ENCODE measurements at regions not wholly inside any gene's neighbourhood (a gene's known extent, or its start where the extent isn't known, plus 50 kb on each side); places are given as distances from the start of the nearest gene placed in this dataset.

DNA sequence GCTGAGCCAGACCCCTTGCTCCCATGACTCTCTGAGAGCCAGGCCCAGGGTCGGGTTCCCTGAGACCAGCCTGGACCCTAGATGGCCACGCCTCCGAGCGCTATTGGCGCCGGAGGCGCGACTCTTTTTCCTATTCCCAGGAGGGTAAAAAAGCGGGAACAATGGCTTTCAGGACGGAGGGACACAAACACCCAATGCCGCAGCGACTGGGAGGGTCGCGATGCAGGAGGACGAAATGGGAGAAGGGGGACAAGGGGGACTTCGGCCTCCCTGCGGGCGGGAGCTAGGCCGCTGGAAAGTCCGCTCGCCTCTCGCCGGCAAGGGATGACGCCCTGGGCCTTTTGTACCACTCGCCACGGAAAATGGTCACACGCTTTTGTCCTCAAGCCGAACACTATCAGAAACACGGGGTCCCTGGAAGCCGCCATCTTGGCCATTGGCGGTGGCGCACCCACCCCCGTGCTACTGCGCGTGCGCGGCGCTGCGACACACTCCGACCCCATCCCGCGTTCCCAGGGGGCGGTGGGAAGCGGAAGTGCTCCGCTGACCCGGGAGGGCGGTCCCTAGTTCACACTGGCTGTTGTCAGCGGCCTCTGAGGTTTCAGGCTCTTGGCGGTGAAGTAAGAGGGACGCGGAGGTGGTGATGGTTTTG is 98.4 kb downstream of the ZNF674 start (continued):
- TF ChIP-seq, protein P1, sequence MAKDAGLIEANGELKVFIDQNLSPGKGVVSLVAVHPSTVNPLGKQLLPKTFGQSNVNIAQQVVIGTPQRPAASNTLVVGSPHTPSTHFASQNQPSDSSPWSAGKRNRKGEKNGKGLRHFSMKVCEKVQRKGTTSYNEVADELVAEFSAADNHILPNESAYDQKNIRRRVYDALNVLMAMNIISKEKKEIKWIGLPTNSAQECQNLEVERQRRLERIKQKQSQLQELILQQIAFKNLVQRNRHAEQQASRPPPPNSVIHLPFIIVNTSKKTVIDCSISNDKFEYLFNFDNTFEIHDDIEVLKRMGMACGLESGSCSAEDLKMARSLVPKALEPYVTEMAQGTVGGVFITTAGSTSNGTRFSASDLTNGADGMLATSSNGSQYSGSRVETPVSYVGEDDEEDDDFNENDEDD (CRISPR knock-in tag; IDR thresholded peaks at IDR 0.05; ENCODE audit: borderline replicate concordance): peak; percentile 27; the same call in 1 of the 2 replicates
- TF ChIP-seq, protein P2, sequence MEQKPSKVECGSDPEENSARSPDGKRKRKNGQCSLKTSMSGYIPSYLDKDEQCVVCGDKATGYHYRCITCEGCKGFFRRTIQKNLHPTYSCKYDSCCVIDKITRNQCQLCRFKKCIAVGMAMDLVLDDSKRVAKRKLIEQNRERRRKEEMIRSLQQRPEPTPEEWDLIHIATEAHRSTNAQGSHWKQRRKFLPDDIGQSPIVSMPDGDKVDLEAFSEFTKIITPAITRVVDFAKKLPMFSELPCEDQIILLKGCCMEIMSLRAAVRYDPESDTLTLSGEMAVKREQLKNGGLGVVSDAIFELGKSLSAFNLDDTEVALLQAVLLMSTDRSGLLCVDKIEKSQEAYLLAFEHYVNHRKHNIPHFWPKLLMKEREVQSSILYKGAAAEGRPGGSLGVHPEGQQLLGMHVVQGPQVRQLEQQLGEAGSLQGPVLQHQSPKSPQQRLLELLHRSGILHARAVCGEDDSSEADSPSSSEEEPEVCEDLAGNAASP (CRISPR knock-in tag; IDR thresholded peaks at IDR 0.05; ENCODE audit: borderline replicate concordance): no peak
- TF ChIP-seq, protein P3, sequence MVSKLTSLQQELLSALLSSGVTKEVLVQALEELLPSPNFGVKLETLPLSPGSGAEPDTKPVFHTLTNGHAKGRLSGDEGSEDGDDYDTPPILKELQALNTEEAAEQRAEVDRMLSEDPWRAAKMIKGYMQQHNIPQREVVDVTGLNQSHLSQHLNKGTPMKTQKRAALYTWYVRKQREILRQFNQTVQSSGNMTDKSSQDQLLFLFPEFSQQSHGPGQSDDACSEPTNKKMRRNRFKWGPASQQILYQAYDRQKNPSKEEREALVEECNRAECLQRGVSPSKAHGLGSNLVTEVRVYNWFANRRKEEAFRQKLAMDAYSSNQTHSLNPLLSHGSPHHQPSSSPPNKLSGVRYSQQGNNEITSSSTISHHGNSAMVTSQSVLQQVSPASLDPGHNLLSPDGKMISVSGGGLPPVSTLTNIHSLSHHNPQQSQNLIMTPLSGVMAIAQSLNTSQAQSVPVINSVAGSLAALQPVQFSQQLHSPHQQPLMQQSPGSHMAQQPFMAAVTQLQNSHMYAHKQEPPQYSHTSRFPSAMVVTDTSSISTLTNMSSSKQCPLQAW (CRISPR knock-in tag; IDR thresholded peaks at IDR 0.05): peak; percentile 44
- TF ChIP-seq SIN3B (IDR thresholded peaks at IDR 0.05; ENCODE audit: low read length) (no peak), POLR2AphosphoS2 (IDR thresholded peaks at IDR 0.05; ENCODE audit: low read depth, low read length) (no peak), JARID2 (CRISPR knock-in tag; IDR thresholded peaks at IDR 0.05; ENCODE audit: insufficient replicate concordance) (no peak), ZNF746 (CRISPR knock-in tag; IDR thresholded peaks at IDR 0.05) (0 out of 2 replicates have a peak, but pooled peaks have one; percentile 35), ZSCAN20 (CRISPR knock-in tag; IDR thresholded peaks at IDR 0.05; ENCODE audit: borderline replicate concordance) (0 out of 2 replicates have a peak, but pooled peaks have one; percentile 44)
- TF ChIP-seq, protein P4, sequence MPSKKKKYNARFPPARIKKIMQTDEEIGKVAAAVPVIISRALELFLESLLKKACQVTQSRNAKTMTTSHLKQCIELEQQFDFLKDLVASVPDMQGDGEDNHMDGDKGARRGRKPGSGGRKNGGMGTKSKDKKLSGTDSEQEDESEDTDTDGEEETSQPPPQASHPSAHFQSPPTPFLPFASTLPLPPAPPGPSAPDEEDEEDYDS (CRISPR knock-in tag; IDR thresholded peaks at IDR 0.05): 0 out of 2 replicates have a peak, but pooled peaks have one; percentile 34
- TF ChIP-seq, protein P5, sequence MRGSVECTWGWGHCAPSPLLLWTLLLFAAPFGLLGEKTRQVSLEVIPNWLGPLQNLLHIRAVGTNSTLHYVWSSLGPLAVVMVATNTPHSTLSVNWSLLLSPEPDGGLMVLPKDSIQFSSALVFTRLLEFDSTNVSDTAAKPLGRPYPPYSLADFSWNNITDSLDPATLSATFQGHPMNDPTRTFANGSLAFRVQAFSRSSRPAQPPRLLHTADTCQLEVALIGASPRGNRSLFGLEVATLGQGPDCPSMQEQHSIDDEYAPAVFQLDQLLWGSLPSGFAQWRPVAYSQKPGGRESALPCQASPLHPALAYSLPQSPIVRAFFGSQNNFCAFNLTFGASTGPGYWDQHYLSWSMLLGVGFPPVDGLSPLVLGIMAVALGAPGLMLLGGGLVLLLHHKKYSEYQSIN (CRISPR knock-in tag; IDR thresholded peaks at IDR 0.05; ENCODE audit: borderline replicate concordance): no peak
- TF ChIP-seq, protein P6, sequence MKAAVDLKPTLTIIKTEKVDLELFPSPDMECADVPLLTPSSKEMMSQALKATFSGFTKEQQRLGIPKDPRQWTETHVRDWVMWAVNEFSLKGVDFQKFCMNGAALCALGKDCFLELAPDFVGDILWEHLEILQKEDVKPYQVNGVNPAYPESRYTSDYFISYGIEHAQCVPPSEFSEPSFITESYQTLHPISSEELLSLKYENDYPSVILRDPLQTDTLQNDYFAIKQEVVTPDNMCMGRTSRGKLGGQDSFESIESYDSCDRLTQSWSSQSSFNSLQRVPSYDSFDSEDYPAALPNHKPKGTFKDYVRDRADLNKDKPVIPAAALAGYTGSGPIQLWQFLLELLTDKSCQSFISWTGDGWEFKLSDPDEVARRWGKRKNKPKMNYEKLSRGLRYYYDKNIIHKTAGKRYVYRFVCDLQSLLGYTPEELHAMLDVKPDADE (CRISPR knock-in tag; IDR thresholded peaks at IDR 0.05): no peak
- TF ChIP-seq, protein P7, sequence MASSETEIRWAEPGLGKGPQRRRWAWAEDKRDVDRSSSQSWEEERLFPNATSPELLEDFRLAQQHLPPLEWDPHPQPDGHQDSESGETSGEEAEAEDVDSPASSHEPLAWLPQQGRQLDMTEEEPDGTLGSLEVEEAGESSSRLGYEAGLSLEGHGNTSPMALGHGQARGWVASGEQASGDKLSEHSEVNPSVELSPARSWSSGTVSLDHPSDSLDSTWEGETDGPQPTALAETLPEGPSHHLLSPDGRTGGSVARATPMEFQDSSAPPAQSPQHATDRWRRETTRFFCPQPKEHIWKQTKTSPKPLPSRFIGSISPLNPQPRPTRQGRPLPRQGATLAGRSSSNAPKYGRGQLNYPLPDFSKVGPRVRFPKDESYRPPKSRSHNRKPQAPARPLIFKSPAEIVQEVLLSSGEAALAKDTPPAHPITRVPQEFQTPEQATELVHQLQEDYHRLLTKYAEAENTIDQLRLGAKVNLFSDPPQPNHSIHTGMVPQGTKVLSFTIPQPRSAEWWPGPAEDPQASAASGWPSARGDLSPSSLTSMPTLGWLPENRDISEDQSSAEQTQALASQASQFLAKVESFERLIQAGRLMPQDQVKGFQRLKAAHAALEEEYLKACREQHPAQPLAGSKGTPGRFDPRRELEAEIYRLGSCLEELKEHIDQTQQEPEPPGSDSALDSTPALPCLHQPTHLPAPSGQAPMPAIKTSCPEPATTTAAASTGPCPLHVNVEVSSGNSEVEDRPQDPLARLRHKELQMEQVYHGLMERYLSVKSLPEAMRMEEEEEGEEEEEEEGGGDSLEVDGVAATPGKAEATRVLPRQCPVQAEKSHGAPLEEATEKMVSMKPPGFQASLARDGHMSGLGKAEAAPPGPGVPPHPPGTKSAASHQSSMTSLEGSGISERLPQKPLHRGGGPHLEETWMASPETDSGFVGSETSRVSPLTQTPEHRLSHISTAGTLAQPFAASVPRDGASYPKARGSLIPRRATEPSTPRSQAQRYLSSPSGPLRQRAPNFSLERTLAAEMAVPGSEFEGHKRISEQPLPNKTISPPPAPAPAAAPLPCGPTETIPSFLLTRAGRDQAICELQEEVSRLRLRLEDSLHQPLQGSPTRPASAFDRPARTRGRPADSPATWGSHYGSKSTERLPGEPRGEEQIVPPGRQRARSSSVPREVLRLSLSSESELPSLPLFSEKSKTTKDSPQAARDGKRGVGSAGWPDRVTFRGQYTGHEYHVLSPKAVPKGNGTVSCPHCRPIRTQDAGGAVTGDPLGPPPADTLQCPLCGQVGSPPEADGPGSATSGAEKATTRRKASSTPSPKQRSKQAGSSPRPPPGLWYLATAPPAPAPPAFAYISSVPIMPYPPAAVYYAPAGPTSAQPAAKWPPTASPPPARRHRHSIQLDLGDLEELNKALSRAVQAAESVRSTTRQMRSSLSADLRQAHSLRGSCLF (CRISPR knock-in tag; IDR thresholded peaks at IDR 0.05; ENCODE audit: borderline replicate concordance): no peak
